Lower leg skin (tissue), 4 donors: ENCODE measurements at regions not wholly inside any gene's neighbourhood (a gene's known extent, or its start where the extent isn't known, plus 50 kb on each side); places are given as distances from the start of the nearest gene placed in this dataset.
"Not testable (repeated sequence)": the region's sequence is repeated elsewhere in the genome, so short reads cannot be mapped to it uniquely, and the experiment has no call there.

Experiments used
- DNase-seq, 2 donors: peaks; one replicate each; pipeline ENCODE4 v3.0.0-alpha.2; 2019; ENCODE audit warnings: low spot score in 2 of 2
- H3K4me3 ChIP-seq: fragments of 200-600 bp; sonication (generic); 2 replicates; pipeline ENCODE4 v1.5.1; 2017; ENCODE audit warnings: mild to moderate bottlenecking, low read depth; ENCODE audit not compliant: poor library complexity, severe bottlenecking
- POLR2A ChIP-seq, 2 donors: fragments of 450-650 bp; IDR thresholded peaks; one replicate each; pipeline ENCODE4 v1.6.1; 2016 to 2017; ENCODE audit warnings: antibody characterized with exemption in 2 of 2, mild to moderate bottlenecking in 1 of 2, moderate library complexity in 1 of 2
- WGBS, 2 donors: methylation state at CpG; one replicate each; pipeline ENCODE4 v1.1.5; 2018; 5-methylcytosine and 5-hydroxymethylcytosine counted together
- intact Hi-C: fragments of 100-400 bp; cut with DNase I; formaldehyde crosslinking; loops from one replicate; pipeline ENCODE4 v1.15.0; 2023; ENCODE audit warnings: low total_unique reads
- TF ChIP-seq, protein P1 (sequence below), 3 donors: fragments of 450-650 bp; IDR thresholded peaks; one replicate each; pipeline ENCODE4 v1.5.1; 2016; ENCODE audit warnings: antibody characterized with exemption in 3 of 3, mild to moderate bottlenecking in 3 of 3, moderate library complexity in 2 of 3

DNA sequence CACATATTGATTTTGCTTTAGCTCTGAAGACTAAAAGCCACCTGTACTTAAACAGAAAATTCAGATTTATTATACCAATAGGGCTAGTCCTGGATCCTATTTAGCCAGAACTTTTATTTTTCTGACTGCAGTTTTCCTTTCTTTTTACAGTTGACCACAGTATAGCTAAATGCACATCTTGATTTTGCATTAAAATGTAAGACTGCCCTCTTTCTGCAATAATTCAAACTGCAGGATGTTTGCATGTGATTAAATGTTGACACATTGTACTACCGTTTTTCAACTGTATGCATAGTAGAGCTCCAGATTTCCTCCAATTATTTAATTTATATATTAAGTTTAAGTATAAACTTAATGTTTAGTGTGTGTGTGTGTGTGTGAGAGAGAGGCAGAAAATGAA lies 1262.9 kb downstream of the SUCLG1 start:
- intact Hi-C loops = no loop called here
- no peak overlapping the region for H3K4me3 ChIP-seq
- TF ChIP-seq POLR2A (IDR thresholded peaks at IDR 0.05) = no peak
- TF ChIP-seq, protein P1, sequence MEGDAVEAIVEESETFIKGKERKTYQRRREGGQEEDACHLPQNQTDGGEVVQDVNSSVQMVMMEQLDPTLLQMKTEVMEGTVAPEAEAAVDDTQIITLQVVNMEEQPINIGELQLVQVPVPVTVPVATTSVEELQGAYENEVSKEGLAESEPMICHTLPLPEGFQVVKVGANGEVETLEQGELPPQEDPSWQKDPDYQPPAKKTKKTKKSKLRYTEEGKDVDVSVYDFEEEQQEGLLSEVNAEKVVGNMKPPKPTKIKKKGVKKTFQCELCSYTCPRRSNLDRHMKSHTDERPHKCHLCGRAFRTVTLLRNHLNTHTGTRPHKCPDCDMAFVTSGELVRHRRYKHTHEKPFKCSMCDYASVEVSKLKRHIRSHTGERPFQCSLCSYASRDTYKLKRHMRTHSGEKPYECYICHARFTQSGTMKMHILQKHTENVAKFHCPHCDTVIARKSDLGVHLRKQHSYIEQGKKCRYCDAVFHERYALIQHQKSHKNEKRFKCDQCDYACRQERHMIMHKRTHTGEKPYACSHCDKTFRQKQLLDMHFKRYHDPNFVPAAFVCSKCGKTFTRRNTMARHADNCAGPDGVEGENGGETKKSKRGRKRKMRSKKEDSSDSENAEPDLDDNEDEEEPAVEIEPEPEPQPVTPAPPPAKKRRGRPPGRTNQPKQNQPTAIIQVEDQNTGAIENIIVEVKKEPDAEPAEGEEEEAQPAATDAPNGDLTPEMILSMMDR (IDR thresholded peaks at IDR 0.05) = no peak
- 0 to 3% methylated on average over 1 of the region's 1 CpG for WGBS, 2 donors
- DNase-seq = no peak

DNA sequence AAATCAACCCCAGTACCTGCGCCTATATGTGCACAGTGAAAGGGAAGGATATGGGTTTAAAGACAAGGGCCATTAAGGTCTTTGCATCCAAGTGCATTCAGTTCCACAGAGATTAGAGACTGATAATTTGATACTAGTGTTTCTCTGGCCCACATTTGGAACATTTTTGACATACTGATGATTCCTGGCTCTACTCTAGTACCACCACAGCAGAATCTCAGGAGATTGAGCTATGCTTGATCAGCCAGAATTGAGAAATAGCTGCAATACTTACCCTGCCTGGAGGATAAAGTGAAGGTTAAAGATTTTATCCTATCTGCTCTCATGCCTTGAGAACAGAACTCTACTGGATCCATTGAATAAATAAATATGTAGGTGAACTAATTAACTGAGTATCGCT lies 1267.8 kb downstream of the SUCLG1 start:
- DNase-seq = no peak
- TF ChIP-seq, protein P1 (IDR thresholded peaks at IDR 0.05) = no peak
- TF ChIP-seq POLR2A (IDR thresholded peaks at IDR 0.05) = no peak
- intact Hi-C loops = no loop called here
- H3K4me3 ChIP-seq = no peak overlapping the region
- 61 to 94% methylated on average over 2 of the region's 2 CpGs for WGBS, 2 donors

DNA sequence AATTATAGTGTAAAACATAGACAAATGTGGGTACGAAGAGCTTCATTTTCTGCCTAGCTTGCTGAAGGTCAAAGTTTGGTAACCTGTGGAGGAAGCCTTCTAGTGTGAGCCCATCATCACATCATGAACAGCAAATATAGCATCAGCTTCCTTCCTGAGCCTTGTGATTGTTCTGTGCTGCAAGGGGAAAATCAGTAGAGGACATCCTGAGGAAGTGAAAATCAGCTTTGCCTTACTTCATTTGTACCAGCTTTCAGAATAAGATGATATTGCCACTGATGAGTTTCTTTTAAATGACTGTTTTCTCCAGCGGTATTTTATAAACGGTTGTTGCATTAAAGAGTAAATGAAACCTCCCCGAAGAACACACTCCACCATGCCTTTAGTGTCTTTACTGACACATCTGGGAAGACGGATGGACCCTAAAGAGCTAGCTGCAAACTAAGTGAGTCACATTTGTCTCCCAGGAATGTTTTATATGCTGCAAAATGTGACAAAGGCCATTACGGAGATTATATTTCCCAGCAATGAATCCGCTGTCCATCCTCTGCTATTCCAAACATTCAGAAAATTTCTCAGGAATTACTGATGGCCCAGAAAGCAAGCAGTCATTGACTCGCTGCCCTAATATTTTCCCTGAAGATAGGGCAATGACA lies 1272.8 kb downstream of the SUCLG1 start:
- 74 to 78% methylated on average over 8 of the region's 8 CpGs for WGBS, 2 donors
- TF ChIP-seq POLR2A (IDR thresholded peaks at IDR 0.05) = no peak
- TF ChIP-seq, protein P1 (IDR thresholded peaks at IDR 0.05) = no peak
- H3K4me3 ChIP-seq = no peak overlapping the region
- intact Hi-C loops = no loop called here
- DNase-seq = no peak

DNA sequence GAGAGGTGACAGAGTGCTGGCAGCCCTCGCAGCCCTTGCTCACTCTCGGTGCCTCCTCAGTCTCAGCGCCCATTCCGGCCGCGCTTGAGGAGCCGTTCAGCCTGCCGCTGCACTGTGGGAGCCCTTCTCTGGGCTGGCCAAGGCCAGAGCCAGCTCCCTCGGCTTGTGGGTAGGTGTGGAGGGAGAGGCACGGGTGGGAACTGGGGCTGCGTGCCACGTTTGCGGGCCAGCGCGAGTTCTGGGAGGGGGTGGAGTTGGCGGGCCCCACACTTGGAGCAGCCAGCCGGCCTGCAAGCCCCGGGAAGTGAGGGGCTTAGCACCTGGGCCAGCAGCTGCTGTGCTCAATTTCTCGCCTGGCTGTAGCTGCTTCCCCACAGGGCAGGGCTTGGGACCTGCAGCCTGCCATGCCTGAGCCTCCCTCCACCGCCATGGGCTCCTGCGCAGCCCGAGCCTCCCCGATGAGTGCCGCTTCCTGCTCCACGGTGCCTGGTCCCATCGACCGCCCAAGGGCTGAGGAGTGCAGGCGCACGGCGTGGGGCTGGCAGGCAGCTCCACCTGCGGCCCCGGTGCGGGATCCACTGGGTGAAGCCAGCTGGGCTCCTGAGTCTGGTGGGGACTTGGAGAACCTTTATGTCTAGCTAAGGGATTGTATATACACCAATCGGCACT lies 1278.1 kb downstream of the SUCLG1 start:
- intact Hi-C loops, H3K4me3 ChIP-seq, DNase-seq: not testable (repeated sequence)
- WGBS, 2 donors = 89 to 95% methylated on average over 18 to 28 of the region's 34 CpGs

DNA sequence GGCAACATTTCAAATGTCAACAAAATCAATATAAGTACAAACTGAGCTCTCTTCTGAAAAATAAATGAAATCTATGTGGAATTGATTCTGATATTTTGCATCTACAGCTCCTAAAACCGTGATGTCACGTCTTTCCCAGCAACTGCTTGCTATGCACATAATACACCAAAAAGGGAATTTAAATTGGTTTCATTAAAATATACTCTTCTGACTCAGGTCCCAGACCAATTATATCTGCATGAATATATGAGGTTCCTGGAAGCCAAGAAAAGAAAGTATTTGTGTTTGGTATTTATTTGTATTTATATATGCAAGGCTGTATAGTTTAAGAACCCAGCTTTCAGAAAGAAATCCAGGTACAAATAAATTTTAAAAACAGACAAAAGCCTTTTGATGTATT lies 1282.5 kb downstream of the SUCLG1 start:
- intact Hi-C loops = no loop called here
- DNase-seq = no peak
- H3K4me3 ChIP-seq = no peak overlapping the region
- 89 to 91% methylated on average over 2 of the region's 2 CpGs for WGBS, 2 donors
- TF ChIP-seq, protein P1 (IDR thresholded peaks at IDR 0.05) = no peak
- no peak for TF ChIP-seq POLR2A (IDR thresholded peaks at IDR 0.05)

DNA sequence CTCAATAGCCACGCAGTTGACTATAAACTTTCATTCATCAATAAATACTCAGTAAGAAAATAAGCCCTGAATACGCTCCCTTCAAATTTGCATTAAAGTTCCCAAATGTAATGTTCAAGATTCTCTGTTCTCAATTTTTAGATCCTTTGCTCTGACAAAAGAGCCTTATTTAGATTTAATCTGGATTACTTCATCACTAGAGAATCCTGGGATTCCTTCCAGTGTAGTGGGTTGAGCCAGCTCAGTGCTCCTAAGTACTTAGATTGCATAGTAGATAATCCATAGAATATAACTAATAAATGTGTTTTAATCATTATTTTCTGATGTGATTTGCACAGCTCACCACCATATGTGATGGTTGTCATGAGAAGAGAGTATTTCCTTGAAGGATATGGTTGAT lies 1286.2 kb downstream of the SUCLG1 start:
- intact Hi-C loops = no loop called here
- TF ChIP-seq, protein P1 (IDR thresholded peaks at IDR 0.05) = no peak
- no peak for TF ChIP-seq POLR2A (IDR thresholded peaks at IDR 0.05)
- no peak for DNase-seq
- 38 to 46% methylated on average over 2 of the region's 2 CpGs for WGBS, 2 donors
- no peak overlapping the region for H3K4me3 ChIP-seq
